LNCaP clone FGC (cell line): ENCODE measurements at regions not wholly inside any gene's neighbourhood (a gene's known extent, or its start where the extent isn't known, plus 50 kb on each side); places are given as distances from the start of the nearest gene placed in this dataset.

Experiments used
- DNase-seq: peaks from one replicate; pipeline ENCODE4 v3.0.0-alpha.2; 2011; ENCODE audit warnings: low read depth
- H3K4me3 ChIP-seq: 2 replicates; pipeline ENCODE4 v1.5.1; 2011; ENCODE audit warnings: mild to moderate bottlenecking, low read depth, low read length, control low read depth
- TF ChIP-seq, protein P1 (sequence below): IDR thresholded peaks from 2 replicates; pipeline ENCODE4 v1.5.1; 2012; ENCODE audit warnings: mild to moderate bottlenecking; ENCODE audit not compliant: control insufficient read depth, insufficient read depth; ENCODE audit errors: extremely low read depth

DNA sequence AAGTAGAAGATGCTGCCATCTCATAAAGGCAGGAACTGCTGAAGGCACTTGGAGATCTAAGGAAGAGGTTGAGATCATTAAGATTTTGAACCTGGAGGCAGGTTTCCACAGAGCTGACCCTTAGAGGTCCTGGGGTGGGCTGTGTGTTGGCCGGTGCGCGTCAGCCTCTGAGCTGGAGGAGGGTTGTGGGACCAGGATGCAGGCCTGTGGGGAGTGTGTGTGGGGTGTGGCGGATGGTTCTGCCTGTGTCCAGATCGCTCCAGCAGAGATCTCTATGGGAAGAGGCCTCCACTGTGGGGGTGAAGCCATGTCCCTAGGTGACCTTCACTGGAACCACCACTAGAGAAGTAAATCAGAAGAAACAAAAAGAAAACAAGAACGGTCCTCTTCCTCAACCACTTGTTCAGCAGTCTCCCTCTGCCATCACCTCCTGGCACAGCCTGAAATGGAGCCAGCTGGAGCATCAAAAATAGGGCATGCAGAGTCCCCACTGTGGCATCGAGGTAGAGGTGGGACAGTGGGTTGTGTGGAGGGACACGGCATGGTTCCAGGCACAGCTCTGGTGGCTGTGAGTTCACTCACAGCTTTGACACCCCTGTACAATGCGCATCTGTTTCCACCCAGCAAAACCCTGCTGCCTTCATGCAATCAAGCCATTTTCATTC lies 453.8 kb downstream of the TCERG1L start:
- DNase-seq: no peak
- H3K4me3 ChIP-seq: no peak overlapping the region
- TF ChIP-seq, protein P1, sequence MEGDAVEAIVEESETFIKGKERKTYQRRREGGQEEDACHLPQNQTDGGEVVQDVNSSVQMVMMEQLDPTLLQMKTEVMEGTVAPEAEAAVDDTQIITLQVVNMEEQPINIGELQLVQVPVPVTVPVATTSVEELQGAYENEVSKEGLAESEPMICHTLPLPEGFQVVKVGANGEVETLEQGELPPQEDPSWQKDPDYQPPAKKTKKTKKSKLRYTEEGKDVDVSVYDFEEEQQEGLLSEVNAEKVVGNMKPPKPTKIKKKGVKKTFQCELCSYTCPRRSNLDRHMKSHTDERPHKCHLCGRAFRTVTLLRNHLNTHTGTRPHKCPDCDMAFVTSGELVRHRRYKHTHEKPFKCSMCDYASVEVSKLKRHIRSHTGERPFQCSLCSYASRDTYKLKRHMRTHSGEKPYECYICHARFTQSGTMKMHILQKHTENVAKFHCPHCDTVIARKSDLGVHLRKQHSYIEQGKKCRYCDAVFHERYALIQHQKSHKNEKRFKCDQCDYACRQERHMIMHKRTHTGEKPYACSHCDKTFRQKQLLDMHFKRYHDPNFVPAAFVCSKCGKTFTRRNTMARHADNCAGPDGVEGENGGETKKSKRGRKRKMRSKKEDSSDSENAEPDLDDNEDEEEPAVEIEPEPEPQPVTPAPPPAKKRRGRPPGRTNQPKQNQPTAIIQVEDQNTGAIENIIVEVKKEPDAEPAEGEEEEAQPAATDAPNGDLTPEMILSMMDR: no peak

DNA sequence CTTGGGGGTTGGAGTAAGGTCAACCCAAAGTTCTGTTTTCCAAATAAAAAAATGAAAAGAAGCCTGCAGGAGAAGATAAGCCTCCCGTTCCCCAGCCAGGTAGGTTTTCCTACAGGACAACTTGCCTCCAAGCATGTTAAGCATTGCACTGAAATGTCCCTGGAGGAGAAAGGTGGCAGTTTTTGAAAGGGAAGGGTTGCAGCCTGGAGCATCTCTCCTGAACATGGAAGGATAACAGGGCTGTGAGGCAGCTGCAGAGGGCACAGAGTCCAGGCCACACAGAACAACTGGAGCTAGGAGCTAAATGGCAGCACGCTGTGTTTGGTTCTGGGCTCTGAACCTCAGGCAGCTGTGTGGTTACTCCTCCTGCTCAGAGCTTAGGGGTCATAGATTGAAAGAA lies 452.9 kb downstream of the TCERG1L start:
- TF ChIP-seq, protein P1: no peak
- no peak for DNase-seq
- H3K4me3 ChIP-seq: no peak overlapping the region

DNA sequence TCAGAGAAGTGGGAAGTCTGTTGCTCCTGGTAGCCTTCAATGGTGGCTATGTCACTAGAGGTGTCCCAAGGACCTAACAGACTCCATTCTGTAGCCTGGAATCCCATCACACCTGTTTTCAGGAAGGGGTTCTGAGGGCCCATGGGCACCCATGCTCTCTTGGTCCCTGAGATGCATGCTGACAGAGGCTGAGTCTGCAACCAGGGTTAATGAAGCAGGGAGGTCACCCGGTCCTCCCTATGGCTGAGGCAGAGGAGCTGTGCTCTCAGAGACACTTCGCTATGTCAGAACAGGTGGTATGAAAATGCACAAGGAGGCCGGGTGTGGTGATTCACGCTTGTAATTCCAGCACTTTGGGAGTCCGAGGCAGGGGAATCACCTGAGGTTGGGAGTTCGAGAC lies 452.1 kb downstream of the TCERG1L start:
- no peak for DNase-seq
- TF ChIP-seq, protein P1: no peak
- no peak overlapping the region for H3K4me3 ChIP-seq

DNA sequence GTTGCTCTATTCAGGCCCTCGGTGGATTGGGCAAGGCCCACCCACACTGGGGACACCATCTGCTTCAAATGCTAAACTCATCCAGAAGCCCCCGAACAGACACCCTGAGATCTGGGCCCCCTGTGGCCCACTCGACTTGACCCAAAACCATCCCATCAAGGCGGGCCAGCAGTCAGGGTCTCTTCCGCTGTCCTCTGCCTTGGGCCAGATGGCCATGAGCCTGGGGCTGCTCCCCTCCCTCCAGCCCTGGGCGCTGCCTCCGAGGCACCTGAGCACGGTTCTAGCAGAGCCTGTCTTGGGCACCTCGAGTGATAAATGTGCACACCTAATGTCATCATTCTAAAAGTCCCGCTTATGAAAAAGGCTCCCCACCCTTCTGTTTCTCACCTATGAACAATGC lies 449.4 kb downstream of the TCERG1L start:
- H3K4me3 ChIP-seq: no peak overlapping the region
- no peak for DNase-seq
- TF ChIP-seq, protein P1: no peak

DNA sequence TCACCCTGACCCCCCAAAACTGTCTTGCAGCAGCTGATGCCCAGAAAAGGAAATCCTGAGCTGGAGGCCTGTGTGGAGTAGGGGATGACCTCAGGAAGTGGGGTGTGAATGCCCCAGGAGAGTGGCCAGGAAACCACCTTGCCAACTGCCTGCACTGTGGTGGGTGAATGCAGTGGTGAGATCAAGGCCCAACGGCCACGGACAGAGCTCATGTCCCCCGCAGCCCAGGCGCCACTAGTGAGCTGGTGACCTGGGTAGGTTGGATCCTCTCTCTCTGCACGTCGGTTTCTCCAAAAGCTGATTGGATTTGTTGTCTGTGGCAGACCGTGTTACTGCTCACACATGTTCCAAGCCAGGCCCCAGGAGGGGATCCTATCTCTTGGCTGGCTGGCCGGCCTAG lies 448.9 kb downstream of the TCERG1L start:
- TF ChIP-seq, protein P1: no peak
- no peak overlapping the region for H3K4me3 ChIP-seq
- DNase-seq: no peak

DNA sequence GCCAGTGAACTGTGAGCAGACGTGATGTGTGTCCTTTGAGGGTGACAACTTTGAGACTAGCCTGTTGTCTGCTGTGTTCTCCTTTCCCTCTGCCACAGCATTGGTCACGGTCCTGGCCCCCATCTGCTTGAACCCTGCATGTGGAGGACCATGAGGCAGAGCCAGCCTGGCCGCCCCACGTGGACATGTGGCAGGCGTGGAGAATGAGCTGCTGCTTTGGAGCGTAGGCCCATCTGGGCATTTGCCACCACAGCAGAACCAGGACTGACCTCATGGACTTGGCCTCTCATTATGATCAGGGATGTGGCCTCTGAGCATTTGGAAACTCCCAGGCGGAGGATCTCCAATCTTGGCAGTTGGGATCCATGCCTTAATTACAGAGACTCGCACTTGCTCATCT lies 448.5 kb downstream of the TCERG1L start:
- H3K4me3 ChIP-seq: no peak overlapping the region
- DNase-seq: no peak
- TF ChIP-seq, protein P1: no peak

DNA sequence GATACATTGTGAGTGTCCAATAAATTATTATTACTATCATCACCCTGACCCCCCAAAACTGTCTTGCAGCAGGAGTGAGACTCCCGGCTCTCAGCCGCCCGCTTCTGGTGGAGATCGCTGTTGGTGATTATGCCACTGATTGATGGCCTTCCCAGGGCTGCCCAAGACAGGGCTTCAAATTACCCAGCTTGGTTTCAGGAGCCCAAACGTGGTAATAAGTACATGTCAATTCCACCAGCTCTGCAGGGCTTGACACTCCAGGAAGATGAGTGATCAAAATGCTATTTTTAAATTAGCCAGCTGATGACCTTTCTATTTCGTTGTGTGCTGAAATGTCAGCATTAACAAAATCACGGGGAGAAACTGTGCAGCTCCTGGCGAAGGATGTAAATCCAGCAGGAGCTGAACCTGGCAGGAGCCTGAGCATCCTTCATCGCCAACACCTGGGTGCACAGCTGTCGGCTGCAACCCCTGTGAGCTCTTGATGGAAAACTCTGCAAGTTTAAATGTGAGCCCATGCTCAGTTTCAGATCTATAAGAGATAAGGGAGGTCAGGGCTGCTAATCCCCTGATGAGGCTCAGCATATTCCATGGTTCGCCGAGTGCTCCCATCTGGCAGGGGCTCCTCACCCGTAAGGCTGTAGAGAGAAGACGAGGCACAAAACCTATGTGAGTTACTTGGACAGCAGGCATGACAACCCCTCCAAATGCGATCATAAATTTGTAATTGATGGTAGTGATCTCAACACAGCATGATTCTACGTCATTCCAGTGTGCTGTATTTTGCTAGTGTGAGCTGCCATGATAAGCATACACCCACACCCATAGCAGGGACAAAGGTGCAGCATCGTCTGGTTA lies 446.3 kb downstream of the TCERG1L start:
- H3K4me3 ChIP-seq: no peak overlapping the region
- DNase-seq: no peak
- TF ChIP-seq, protein P1: no peak
